Psoas muscle (tissue), 7 donors: ENCODE measurements at regions not wholly inside any gene's neighbourhood (a gene's known extent, or its start where the extent isn't known, plus 50 kb on each side); places are given as distances from the start of the nearest gene placed in this dataset.

Experiments used
- ATAC-seq, 4 donors: fragments of 200-7000 bp; cut with Tn5 transposase; one replicate each; pipeline ENCODE4 v1.9.1; 2020; ENCODE audit warnings: moderate library complexity in 3 of 4, mild to moderate bottlenecking in 2 of 4
- DNase-seq, 2 donors: peaks; one replicate each; pipeline ENCODE4 v3.0.0-alpha.2; 2020
- H3K27ac ChIP-seq: fragments of 200-600 bp; one replicate; pipeline ENCODE4 v1.8.0; 2022
- H3K27me3 ChIP-seq, 3 donors: fragments of 200-600 bp in 1 of 3; one replicate each; pipeline versions ENCODE4 v1.6.1 to v1.8.0; 2013 to 2022; ENCODE audit warnings: low read length in 2 of 3, mild to moderate bottlenecking in 2 of 3, moderate library complexity in 1 of 3; ENCODE audit not compliant: insufficient read depth in 3 of 3
- H3K36me3 ChIP-seq, 2 donors: fragments of 200-600 bp in 1 of 2; one replicate each; pipeline versions ENCODE4 v1.6.1 to v1.8.0; 2013 to 2022; ENCODE audit warnings: low read depth in 1 of 2, mild to moderate bottlenecking in 1 of 2, moderate library complexity in 1 of 2; ENCODE audit not compliant: insufficient read depth in 1 of 2
- H3K4me1 ChIP-seq: fragments of 200-600 bp; one replicate; pipeline ENCODE4 v1.8.0; 2022
- H3K4me3 ChIP-seq: fragments of 200-600 bp; one replicate; pipeline ENCODE4 v1.8.0; 2022; ENCODE audit warnings: mild to moderate bottlenecking
- H3K9me3 ChIP-seq: fragments of 200-600 bp; one replicate; pipeline ENCODE4 v1.8.0; 2022
- CTCF ChIP-seq: fragments of 200-600 bp; IDR thresholded peaks from one replicate; pipeline ENCODE4 v1.8.0; 2022; ENCODE audit warnings: antibody characterized with exemption
- WGBS, 3 donors: extraction: QIAGEN DNeasy Blood & Tissue Kit; methylation state at CpG; one replicate each; pipeline versions ENCODE4 v1.1.6 to v1.1.7; 2013; 5-methylcytosine and 5-hydroxymethylcytosine counted together
- intact Hi-C, 2 donors: fragments of 100-400 bp; cut with DNase I; formaldehyde crosslinking; loops; one replicate each; pipeline versions ENCODE4 v1.11.0 to v1.14.2; 2022
- donor health status: healthy with polysubstance abuse.
- donor health status: DM: no; HTN: no; CAD: no; lungs with moderate emphysema.
- donor health status: Bipolar disorder and iron deficiency.
- donor health status: healthy.
- donor health status: DM: yes; HTN: yes; CAD: no.
- donor health status: DM: no; HTN: no; CAD: no.
- donor health status: DM: yes; HTN: yes; CAD: no.

GRCh38 chr6:145260484-145261175, 474.7 kb downstream of the EPM2A start:
- H3K4me1 ChIP-seq = no peaks in the 10 kb centered on the region
- no peaks in the 10 kb centered on the region for H3K36me3 ChIP-seq
- no peak overlapping the region for H3K4me3 ChIP-seq
- DNase-seq (no peak), ATAC-seq (no peak)
- no peak overlapping the region for H3K27ac ChIP-seq
- WGBS, 3 donors = 87 to 96% (median 90%) methylated on average over 2 of the region's 2 CpGs
- no peaks in the 10 kb centered on the region for H3K27me3 ChIP-seq
- TF ChIP-seq CTCF = no peak
- H3K9me3 ChIP-seq = no peaks in the 10 kb centered on the region
- intact Hi-C loops = no loop called here

- no peaks in the 10 kb centered on the region for H3K4me1 ChIP-seq
Measured at GRCh38 chr6:145261758-145262157, 473.6 kb downstream of the EPM2A start.

GRCh38 chr6:145262771-145263170, 472.5 kb downstream of the EPM2A start:
- H3K9me3 ChIP-seq = no peaks in the 10 kb centered on the region

More at GRCh38 chr6:145261758-145262157, 473.6 kb downstream of the EPM2A start:
- no peak for ATAC-seq
- H3K9me3 ChIP-seq = no peaks in the 10 kb centered on the region
- no peak for DNase-seq
- H3K36me3 ChIP-seq = no peaks in the 10 kb centered on the region
- TF ChIP-seq CTCF = no peak
- no peaks in the 10 kb centered on the region for H3K27me3 ChIP-seq
- 47 to 60% (median 52%) methylated on average over 2 of the region's 2 CpGs for WGBS, 3 donors
- H3K4me3 ChIP-seq = no peak overlapping the region
- no peak overlapping the region for H3K27ac ChIP-seq
- intact Hi-C loops = no loop called here

GRCh38 chr6:145263778-145264211, 471.5 kb downstream of the EPM2A start:
- intact Hi-C loops = no loop called here
- DNase-seq = no peak
- Histone ChIP-seq H3K36me3 (no peaks in the 10 kb centered on the region), H3K4me1 (no peaks in the 10 kb centered on the region), H3K4me3 (no peak overlapping the region), H3K27ac (no peak overlapping the region), H3K9me3 (no peaks in the 10 kb centered on the region), H3K27me3 (no peaks in the 10 kb centered on the region)
- no peak for TF ChIP-seq CTCF
- ATAC-seq = no peak
- WGBS, 3 donors = 25 to 40% (median 27%) methylated on average over 5 of the region's 5 CpGs

More at GRCh38 chr6:145262771-145263170, 472.5 kb downstream of the EPM2A start:
- DNase-seq = no peak
- intact Hi-C loops = no loop called here
- no peak for TF ChIP-seq CTCF
- Histone ChIP-seq H3K4me3 (no peak overlapping the region), H3K27me3 (no peaks in the 10 kb centered on the region), H3K36me3 (no peaks in the 10 kb centered on the region), H3K4me1 (no peaks in the 10 kb centered on the region), H3K27ac (no peak overlapping the region)
- ATAC-seq = no peak
- WGBS, 3 donors = 22 to 45% (median 43%) methylated on average over 1 of the region's 1 CpG
